Neutrophil (primary cell): ENCODE measurements at regions not wholly inside any gene's neighbourhood (a gene's known extent, or its start where the extent isn't known, plus 50 kb on each side); places are given as distances from the start of the nearest gene placed in this dataset.

ENCODE experiments used
- H3K27ac ChIP-seq: fragments of 200-600 bp; sonication (generic); 2 replicates; pipeline ENCODE4 v1.5.1; 2016; ENCODE audit warnings: mild to moderate bottlenecking, moderate library complexity
- H3K27me3 ChIP-seq: fragments of 200-600 bp; sonication (generic); 2 replicates; pipeline ENCODE4 v1.6.0; 2016; ENCODE audit warnings: mild to moderate bottlenecking
- H3K36me3 ChIP-seq: fragments of 200-600 bp; sonication (generic); 2 replicates; pipeline ENCODE4 v1.5.1; 2017
- H3K4me1 ChIP-seq, 2 experiments: fragments of 200-600 bp in 1 of 2; sonication (generic) in 1 of 2; 1 replicate in 1 of 2; 2 replicates in 1 of 2; pipeline versions ENCODE4 v1.5.1 to v1.6.1; 2013 to 2016; ENCODE audit warnings: low read depth in 1 of 2, low read length in 1 of 2, mild to moderate bottlenecking in 1 of 2, moderate library complexity in 1 of 2; ENCODE audit not compliant: control insufficient read depth in 1 of 2, insufficient read depth in 1 of 2
- H3K4me3 ChIP-seq, 2 experiments: fragments of 200-600 bp in 1 of 2; sonication (generic) in 1 of 2; 1 replicate in 1 of 2; 2 replicates in 1 of 2; pipeline ENCODE4 v1.5.1; 2013 to 2016; ENCODE audit warnings: low read depth in 1 of 2, low read length in 1 of 2, mild to moderate bottlenecking in 1 of 2, moderate library complexity in 1 of 2
- H3K9me3 ChIP-seq: fragments of 200-600 bp; sonication (generic); 2 replicates; pipeline ENCODE4 v1.5.1; 2016
- CTCF ChIP-seq: fragments of 200-600 bp; sonication (generic); IDR thresholded peaks from 2 replicates; pipeline ENCODE4 v1.5.1; 2016; ENCODE audit warnings: antibody characterized with exemption

GRCh38 chr2:160731856-160732255 lies 238.2 kb upstream of the RBMS1 start:
- Histone ChIP-seq H3K27ac (no peak overlapping the region), H3K36me3 (no peaks in the 10 kb centered on the region), H3K4me3 (no peak overlapping the region), H3K4me1 (peaks cover 12% of the 10 kb centered on the region in 2 experiments), H3K27me3 (peaks cover 7% of the 10 kb centered on the region), H3K9me3 (no peaks in the 10 kb centered on the region)
- no peak for TF ChIP-seq CTCF

DNA sequence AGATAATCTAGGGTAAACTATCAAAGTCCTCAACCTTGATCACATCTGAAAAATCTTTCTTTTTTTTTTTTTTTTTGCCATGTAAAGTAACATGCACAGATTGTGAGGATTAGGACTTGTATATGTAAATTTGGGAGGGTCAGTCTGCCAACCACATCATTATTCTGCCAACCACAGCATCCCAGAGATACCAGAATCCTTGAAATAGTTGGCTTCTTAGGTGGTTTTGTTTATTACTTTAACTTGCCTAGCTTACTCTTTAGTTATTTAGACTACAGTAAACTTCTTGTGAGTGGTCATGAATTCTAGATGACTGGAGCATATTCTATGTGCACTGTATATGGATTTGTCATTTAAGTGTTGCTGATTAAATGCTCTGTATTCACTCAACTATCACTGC lies 242.1 kb upstream of the RBMS1 start:
- peaks cover 2% of the 10 kb centered on the region for H3K27me3 ChIP-seq
- H3K4me3 ChIP-seq: no peak overlapping the region
- no peak overlapping the region for H3K27ac ChIP-seq
- H3K36me3 ChIP-seq: no peaks in the 10 kb centered on the region
- no peaks in the 10 kb centered on the region for H3K9me3 ChIP-seq
- no peak for TF ChIP-seq CTCF
- H3K4me1 ChIP-seq: peaks cover 14 to 25% of the 10 kb centered on the region in 2 experiments

- Histone ChIP-seq H3K36me3 (no peaks in the 10 kb centered on the region), H3K4me3 (no peak overlapping the region), H3K4me1 (peaks cover 14 to 25% of the 10 kb centered on the region in 2 experiments), H3K27ac (peak overlapping the region; percentile 26), H3K9me3 (no peaks in the 10 kb centered on the region), H3K27me3 (no peaks in the 10 kb centered on the region)
- TF ChIP-seq CTCF: no peak
These were observed 242.8 kb upstream of the RBMS1 start for GRCh38 chr2:160736148-160737028.

DNA sequence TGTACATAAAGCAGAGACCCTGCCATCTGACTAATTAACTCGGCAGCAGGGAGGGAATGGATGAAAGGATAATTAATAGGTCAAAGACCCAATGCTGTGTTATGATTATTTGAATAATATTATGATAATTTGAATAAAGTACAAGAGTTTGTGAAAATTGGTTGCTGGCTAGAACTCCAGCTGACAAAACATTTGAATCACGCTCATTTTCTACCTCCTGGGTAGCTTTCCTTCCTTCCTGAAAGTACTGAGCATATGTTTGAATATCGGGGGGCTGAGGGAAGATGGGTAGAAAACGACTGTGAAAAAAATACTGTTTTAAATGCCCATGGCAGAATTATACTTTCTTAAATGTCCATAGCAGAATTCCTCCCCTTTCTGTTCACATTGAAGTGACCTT lies 243.6 kb upstream of the RBMS1 start:
- Histone ChIP-seq H3K27ac (no peak overlapping the region), H3K4me3 (no peak overlapping the region), H3K4me1 (peaks cover 14 to 25% of the 10 kb centered on the region in 2 experiments), H3K36me3 (no peaks in the 10 kb centered on the region), H3K27me3 (no peaks in the 10 kb centered on the region), H3K9me3 (no peaks in the 10 kb centered on the region)
- no peak for TF ChIP-seq CTCF

GRCh38 chr2:160741271-160741670 lies 247.7 kb upstream of the RBMS1 start:
- Histone ChIP-seq H3K27ac (no peak overlapping the region), H3K36me3 (no peaks in the 10 kb centered on the region), H3K4me3 (no peak overlapping the region), H3K27me3 (no peaks in the 10 kb centered on the region), H3K4me1 (peaks cover 8 to 19% of the 10 kb centered on the region in 2 experiments), H3K9me3 (no peaks in the 10 kb centered on the region)
- TF ChIP-seq CTCF: no peak
